Heart left ventricle (tissue), 13 donors: ENCODE measurements at regions not wholly inside any gene's neighbourhood (a gene's known extent, or its start where the extent isn't known, plus 50 kb on each side); places are given as distances from the start of the nearest gene placed in this dataset.
"Not testable (repeated sequence)": the region's sequence is repeated elsewhere in the genome, so short reads cannot be mapped to it uniquely, and the experiment has no call there.

Experiments used
- POLR2A ChIP-seq, 2 donors: fragments of 450-650 bp; IDR thresholded peaks; one replicate each; pipeline ENCODE4 v1.6.1; 2017; ENCODE audit warnings: antibody characterized with exemption in 2 of 2, mild to moderate bottlenecking in 2 of 2, moderate library complexity in 2 of 2
- TF ChIP-seq, protein P1 (sequence below), 12 donors: fragments of 200-600 bp; sonication (generic) in 4 of 12; IDR thresholded peaks; one replicate each; pipeline versions ENCODE4 v1.5.0 to v1.8.0; 2018 to 2022; ENCODE audit warnings: antibody characterized with exemption in 12 of 12, mild to moderate bottlenecking in 5 of 12
- donor health status: ischemic (EF 13 %, LVEDD 7.1; RV severe dilation, severe dysfunction).
- donor health status: DM: no; HTN: yes; CAD: no.
- donor health status: DM: no; HTN: no; CAD: no.
- donor health status: ischemic (EF 25% LVEDD 6.9; RV normal size, moderate dysfunction).
- donor health status: ischemic (EF 25% LVEDD 5.7; RV mildly dilated, moderate dysfunction).
- donor health status: ischemic (EF 35%, LVEDD 5.7; RV mildly dilated, moderate dysfunction).
- donor health status: nonischemic (EF 11% LVEDD 7.7; RV severe dilation, severe dysfunction).
- donor health status: DM: yes; HTN: yes; CAD: no.
- donor health status: PGD.
- donor health status: ischemic (EF 29% LVEDD 5.4; RV normal size, mild dysfunction).
- donor health status: nonischemic (EF 23%, LVEDD 6.1; RV moderate dilation, normal function).

DNA sequence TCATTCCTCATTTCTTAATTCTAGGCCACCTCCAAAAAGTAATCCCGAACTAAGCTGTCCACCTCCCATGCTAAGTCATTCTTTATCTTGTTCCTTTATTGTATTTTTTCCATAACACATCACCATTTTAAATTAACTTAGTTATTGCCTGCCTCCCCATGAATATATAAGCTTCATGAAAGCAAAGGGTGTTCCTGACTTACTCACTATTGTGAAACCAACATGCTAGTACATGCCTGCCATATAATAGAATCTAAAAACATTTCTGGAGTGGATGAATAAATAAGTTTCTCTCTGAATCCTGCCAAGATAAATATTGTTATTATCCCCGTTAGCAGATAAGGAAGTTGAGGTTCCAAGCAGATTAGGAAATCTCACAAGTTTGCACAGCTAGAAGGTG lies 232.1 kb downstream of the NPIPA8 start:
- TF ChIP-seq POLR2A (IDR thresholded peaks at IDR 0.05): not testable (repeated sequence)
- TF ChIP-seq, protein P1, sequence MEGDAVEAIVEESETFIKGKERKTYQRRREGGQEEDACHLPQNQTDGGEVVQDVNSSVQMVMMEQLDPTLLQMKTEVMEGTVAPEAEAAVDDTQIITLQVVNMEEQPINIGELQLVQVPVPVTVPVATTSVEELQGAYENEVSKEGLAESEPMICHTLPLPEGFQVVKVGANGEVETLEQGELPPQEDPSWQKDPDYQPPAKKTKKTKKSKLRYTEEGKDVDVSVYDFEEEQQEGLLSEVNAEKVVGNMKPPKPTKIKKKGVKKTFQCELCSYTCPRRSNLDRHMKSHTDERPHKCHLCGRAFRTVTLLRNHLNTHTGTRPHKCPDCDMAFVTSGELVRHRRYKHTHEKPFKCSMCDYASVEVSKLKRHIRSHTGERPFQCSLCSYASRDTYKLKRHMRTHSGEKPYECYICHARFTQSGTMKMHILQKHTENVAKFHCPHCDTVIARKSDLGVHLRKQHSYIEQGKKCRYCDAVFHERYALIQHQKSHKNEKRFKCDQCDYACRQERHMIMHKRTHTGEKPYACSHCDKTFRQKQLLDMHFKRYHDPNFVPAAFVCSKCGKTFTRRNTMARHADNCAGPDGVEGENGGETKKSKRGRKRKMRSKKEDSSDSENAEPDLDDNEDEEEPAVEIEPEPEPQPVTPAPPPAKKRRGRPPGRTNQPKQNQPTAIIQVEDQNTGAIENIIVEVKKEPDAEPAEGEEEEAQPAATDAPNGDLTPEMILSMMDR (IDR thresholded peaks at IDR 0.05): not testable (repeated sequence)
